NCI-H526 (cell line): ENCODE measurements at regions not wholly inside any gene's neighbourhood (a gene's known extent, or its start where the extent isn't known, plus 50 kb on each side); places are given as distances from the start of the nearest gene placed in this dataset.
"Not testable (repeated sequence)": the region's sequence is repeated elsewhere in the genome, so short reads cannot be mapped to it uniquely, and the experiment has no call there.

ENCODE experiments used
- DNase-seq, 2 experiments: peaks; one replicate each; lab custom pipeline; 2025; lab: John Stamatoyannopoulos, UW

- DNase-seq = no peak
Observed at GRCh38 chr5:124619121-124619520, 127.3 kb downstream of the ZNF608 start.

DNA sequence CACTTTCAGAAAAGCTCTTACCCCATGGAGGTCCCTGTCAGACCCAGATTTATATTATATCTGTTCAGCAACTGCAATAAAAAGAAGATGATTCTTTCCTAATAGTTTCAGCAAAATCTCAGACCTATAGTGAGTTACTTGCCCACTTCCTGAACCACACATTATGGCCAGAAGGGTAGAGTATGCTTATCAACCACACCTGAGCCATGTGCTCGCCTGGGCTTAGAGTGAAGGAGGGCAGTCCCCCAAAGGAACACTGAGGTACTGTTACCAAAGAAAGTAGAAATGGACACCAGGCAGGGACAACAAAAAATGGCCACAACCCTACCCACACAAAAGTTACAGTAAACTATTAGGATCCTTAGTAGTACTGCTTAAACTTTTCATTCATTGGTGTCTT is 128.7 kb downstream of the ZNF608 start:
- DNase-seq = no peak

DNA sequence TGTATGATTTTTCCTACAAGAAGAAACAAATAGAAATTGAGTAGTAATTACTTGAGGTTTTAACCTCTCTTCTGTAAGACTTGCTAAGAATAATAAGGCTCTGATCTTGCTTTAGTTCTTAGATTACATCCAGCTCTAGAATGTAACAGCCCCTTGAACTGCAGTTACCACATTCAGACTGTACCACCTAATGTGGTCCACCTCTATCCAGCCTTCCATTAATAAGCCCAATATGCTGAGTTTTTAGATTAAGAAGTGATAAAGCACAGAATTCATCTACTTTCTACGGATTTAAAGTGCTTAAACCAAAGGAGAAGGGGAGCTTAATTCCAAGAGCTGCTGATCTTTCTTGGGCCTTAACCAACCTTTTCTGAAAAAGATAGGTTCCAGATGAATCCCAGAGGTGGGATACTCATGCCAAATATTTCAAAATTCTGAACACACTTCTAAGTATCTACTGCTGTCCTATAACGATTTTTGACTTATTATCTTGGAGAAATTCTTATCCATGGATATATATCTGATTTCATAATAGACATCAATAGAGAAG is 131.5 kb downstream of the ZNF608 start:
- DNase-seq = no peak

GRCh38 chr5:124614105-124614504 is 132.3 kb downstream of the ZNF608 start:
- no peak for DNase-seq

- no peak for DNase-seq
Observed at GRCh38 chr5:124613273-124613953, 133.0 kb downstream of the ZNF608 start.

DNA sequence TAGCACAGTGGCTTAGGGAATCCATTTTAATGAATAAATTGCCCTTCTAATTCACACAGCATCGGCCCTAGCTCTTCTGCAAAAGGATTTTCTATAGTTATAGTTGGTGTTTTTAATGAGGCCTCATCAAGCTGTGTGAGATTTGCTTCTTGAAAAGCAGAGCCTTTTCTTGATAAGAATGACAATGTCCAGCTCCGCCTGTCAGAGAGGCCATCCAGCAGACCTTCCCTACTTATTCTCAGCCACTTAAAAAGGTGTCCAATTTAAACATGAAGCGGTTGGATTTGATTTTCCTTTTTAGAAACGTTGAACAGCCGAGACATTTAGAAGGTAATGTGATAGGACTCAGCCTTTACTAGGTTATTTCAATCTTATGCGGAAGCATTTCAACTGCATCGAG is 134.4 kb downstream of the ZNF608 start:
- DNase-seq = no peak

- DNase-seq = not testable (repeated sequence)
Observed at GRCh38 chr5:124611262-124611661, 135.2 kb downstream of the ZNF608 start.

- DNase-seq = not testable (repeated sequence)
Observed at GRCh38 chr5:124609685-124610084, 136.8 kb downstream of the ZNF608 start.

GRCh38 chr5:124606543-124606942 is 139.9 kb downstream of the ZNF608 start:
- DNase-seq = no peak

GRCh38 chr5:124606093-124606492 is 140.3 kb downstream of the ZNF608 start:
- no peak for DNase-seq

DNA sequence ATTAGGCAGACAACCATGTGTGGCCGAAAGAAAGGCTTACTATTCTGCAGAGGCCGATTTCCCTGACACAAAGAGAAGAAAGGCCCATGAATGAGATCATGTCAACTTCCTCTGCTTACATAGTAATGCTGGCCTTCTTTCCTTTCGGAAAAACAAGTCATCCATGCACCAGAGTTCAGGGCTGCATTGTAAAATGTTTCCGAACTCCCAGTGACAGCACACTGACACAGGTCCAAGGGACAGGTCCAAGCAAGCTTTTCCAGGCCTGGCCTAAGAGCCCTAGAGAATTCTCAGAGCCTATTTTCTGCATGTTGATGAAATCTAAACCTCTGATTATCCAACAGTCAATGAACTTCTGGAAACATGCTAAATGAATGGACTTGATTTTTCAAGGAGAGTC is 140.9 kb downstream of the ZNF608 start:
- no peak for DNase-seq

DNA sequence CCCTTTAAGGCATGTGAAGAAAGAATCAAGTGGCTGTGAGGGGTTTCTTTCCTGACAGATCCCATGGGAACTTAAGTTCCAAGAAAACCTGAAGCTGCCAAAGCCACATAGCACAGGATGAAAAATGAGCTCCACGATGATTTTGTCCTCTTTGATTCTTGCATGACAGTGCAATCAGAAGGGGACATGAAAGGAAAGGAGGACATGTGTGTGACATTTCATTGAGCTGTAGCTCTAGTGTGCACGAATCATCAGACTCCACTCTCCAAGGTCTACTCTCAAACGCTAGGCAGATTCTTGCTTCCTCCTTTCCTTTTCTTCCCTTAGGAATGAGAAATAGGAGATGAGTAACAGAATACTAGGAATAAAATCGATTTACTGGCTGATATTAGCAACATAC is 142.0 kb downstream of the ZNF608 start:
- DNase-seq = no peak

DNA sequence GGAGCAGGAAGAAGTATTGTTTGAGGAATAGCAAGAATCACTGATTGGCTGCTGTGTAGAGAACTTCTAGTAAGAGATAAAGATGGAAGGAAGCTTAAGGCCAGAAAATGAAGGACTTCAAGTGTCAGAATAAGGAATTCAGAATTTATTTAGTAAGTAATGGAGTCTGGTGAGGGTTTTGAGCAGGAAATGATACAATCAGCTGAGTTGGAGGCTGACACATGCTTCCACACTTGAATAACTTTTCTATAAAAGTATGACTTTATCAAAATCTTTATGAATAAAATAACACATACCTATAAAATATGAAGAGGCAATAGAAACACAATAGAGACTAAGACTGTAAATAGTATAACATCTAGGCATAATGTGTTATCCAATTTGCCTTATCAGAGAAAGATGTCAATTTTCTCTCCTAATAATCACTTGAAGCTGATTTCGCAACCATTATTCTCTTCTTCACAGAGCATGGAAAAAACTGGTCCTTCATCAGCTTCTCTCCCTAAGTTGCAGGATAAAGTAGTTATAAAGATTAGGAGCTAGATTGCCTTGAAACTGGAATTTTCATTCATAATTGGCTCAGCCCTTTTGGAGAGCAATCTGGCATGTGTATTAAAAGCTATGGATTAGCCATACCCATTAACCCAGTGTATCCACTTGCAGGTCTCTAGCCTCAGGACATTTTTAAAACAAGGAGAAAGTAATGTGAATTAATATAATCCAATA is 143.4 kb downstream of the ZNF608 start:
- no peak for DNase-seq

DNA sequence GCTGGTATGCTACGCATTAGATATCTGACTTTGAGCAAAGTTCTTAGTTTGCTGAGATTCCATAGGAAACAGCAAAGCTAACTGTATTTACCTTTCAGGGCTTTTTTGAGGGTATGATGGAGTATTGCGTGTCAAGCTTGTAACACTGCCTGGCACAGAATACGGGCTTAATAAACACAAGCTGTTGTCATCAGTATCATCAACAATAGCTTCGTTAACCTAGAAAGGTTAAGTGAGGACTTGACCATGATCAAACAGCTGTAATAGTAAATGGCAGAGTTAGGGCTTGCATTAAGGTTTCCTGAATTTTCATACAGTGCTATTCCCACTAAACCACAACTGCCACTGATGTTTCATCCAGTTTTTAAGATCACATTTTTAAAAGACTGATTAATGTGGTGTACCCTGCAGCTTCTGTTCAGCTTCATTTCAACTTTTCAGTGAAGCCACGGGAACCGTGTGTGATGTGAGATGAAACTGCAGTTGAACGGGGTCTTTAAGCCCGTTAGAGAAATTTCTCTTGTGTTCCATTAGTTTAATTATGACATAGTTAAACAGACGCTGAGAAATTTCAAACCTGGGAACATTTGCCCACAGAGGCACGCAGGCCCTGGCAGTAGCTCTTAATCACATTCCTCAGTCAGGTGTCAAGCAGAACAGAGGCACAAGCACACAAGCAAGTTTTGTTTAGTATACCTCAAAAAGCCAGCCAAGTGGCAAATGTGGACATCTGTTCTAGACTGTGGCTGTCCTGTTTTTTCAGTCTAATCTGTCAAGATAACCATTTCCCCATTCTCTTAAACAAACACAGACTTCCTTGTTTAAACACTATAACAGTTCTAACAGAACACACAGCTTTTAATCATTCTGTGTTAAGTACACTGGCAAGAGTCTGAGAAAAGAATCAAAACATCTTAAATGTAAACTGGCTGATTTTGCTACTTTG is 147.1 kb downstream of the ZNF608 start:
- DNase-seq = peak; percentile 59 to 65

GRCh38 chr5:124596595-124597421 is 149.6 kb downstream of the ZNF608 start:
- no peak for DNase-seq

DNA sequence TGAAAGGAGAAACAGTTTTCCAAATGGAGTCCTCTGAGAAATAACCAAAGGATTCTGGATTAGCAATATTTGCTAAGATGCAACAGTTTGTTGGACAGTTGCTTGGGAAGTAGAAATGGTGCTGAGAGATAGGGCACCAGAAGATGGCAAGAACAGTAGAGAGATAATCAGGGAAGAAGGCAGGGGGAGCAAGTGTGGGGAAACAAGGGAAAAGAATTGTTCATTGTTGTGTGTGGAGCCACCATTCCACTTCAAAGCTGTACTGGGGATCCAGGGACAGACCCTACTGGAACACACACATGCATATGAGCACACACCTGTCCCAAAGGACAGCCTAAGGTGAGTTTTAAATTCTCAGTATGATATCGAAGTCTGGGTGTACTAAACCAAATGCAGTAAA is 152.5 kb downstream of the ZNF608 start:
- DNase-seq = no peak

GRCh38 chr5:124592891-124593290 is 153.5 kb downstream of the ZNF608 start:
- DNase-seq = no peak

DNA sequence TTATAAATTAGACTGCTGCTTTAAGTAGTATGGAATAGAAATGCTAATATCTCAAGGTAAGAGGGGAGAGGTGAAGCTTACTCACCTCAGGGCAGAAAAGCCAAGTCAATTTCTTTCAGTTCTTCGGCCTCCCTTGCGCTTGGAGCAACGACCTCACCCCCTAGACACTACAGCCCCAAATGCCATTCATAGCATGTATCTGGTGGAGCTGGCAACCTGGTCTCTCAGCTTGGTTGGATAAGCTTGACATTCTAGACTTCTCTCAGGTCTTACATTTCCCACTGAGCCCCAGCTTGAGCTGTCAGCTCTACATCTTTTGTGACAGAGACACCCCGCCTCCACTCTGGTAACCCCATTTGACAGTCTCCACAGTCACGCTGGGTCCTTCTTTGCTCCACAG is 154.9 kb downstream of the ZNF608 start:
- no peak for DNase-seq

DNA sequence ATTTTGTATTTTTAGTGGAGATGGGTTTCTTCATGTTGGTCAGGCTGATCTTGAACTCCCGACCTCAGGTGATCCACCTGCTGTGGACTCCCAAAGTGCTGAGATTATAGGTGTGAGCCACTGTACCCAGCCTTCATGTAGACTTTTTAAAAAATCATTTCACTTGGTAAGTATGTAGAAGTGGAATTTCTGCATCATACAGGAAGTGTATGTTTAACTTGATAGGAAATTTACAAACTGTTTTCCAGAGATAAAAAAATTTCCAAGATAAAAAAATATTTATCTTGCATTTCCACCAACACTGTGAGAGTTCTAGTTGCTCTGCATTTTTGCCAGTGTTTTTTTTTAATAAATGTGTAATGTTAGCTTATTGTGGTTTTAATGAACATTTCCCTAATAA is 155.8 kb downstream of the ZNF608 start:
- no peak for DNase-seq

- no peak for DNase-seq
Observed at GRCh38 chr5:124587280-124587679, 159.2 kb downstream of the ZNF608 start.

DNA sequence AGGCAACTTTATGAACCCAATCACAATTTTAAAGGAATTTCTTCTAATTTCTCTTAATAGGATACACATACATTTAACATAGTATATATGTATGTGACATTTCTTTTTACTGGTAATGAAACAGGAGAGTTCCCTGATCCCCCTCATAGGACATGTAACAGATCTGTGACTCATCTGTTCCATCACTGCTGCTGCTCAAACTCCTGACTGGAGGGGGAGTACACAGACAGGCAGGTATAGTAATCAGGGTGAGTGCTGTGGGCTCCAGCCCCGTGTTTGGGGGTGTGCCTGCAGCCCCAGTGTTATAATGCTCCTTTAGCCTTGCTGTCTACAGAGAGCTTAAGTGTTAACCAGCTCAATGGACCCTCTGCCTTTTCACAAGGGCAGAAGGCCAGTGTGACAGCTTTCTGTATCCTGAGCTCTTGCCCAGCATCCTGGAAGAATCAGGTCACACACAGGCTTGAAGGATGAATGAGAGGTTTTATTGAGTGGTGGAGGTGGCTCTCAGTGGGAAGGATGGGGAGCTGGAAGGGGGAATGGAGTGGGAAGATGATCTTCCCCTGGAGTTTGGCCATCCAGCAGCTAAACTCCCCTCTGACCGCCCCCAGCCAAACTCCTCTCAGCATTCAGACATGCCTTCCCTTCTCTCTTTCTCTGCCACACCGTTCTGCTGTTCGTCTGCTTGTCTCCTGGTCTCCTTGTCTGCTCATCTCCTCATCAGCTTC is 161.3 kb downstream of the ZNF608 start:
- DNase-seq = no peak
